Stimulated activated naive CD4-positive, alpha-beta T cell (primary cell): ENCODE measurements at regions not wholly inside any gene's neighbourhood (a gene's known extent, or its start where the extent isn't known, plus 50 kb on each side); places are given as distances from the start of the nearest gene placed in this dataset.
A peak's percentile ranks its signal among the peaks of the same experiment; 100 is the strongest.
"Not testable (repeated sequence)": the region's sequence is repeated elsewhere in the genome, so short reads cannot be mapped to it uniquely, and the experiment has no call there.

Source experiments
- DNase-seq, 6 experiments: peaks; one replicate each; lab custom pipeline; 2025; lab: John Stamatoyannopoulos, UW

- DNase-seq: no peak
Observed at GRCh38 chr10:129039406-129040370, 427.4 kb upstream of the MGMT start.

GRCh38 chr10:129040377-129040776, 426.7 kb upstream of the MGMT start:
- DNase-seq: no peak

GRCh38 chr10:129041916-129042315, 425.1 kb upstream of the MGMT start:
- DNase-seq: no peak

- DNase-seq: peak in 2 of 6 experiments; percentile 7 to 14
Observed at GRCh38 chr10:129042776-129043595, 424.1 kb upstream of the MGMT start.

GRCh38 chr10:129043691-129044090, 423.4 kb upstream of the MGMT start:
- DNase-seq: no peak

GRCh38 chr10:129045599-129045998, 421.4 kb upstream of the MGMT start:
- DNase-seq: no peak

GRCh38 chr10:129046065-129046681, 420.9 kb upstream of the MGMT start:
- DNase-seq: no peak

- DNase-seq: no peak
Observed at GRCh38 chr10:129046962-129047361, 420.1 kb upstream of the MGMT start.

GRCh38 chr10:129047600-129047999, 419.4 kb upstream of the MGMT start:
- DNase-seq: no peak

- DNase-seq: no peak
Observed at GRCh38 chr10:129048513-129048912, 418.5 kb upstream of the MGMT start.

- DNase-seq: no peak
Observed at GRCh38 chr10:129049501-129049900, 417.5 kb upstream of the MGMT start.

- no peak for DNase-seq
Observed at GRCh38 chr10:129055225-129055624, 411.8 kb upstream of the MGMT start.

- DNase-seq: no peak
Observed at GRCh38 chr10:129055986-129056385, 411.1 kb upstream of the MGMT start.

GRCh38 chr10:129056734-129057689, 410.0 kb upstream of the MGMT start:
- no peak for DNase-seq

GRCh38 chr10:129057856-129058663, 409.0 kb upstream of the MGMT start:
- DNase-seq: peak in 4 of 6 experiments; percentile 16 to 67 (median 54)

- no peak for DNase-seq
Observed at GRCh38 chr10:129058664-129059155, 408.3 kb upstream of the MGMT start.

- no peak for DNase-seq
Observed at GRCh38 chr10:129059977-129060376, 407.1 kb upstream of the MGMT start.

GRCh38 chr10:129063212-129063611, 403.8 kb upstream of the MGMT start:
- DNase-seq: no peak

- no peak for DNase-seq
Observed at GRCh38 chr10:129063877-129064276, 403.2 kb upstream of the MGMT start.

GRCh38 chr10:129066529-129066928, 400.5 kb upstream of the MGMT start:
- not testable (repeated sequence) for DNase-seq
